ENCODE measurements at regions not wholly inside any gene's neighbourhood (a gene's known extent, or its start where the extent isn't known, plus 50 kb on each side); places are given as distances from the start of the nearest gene placed in this dataset.

DNA sequence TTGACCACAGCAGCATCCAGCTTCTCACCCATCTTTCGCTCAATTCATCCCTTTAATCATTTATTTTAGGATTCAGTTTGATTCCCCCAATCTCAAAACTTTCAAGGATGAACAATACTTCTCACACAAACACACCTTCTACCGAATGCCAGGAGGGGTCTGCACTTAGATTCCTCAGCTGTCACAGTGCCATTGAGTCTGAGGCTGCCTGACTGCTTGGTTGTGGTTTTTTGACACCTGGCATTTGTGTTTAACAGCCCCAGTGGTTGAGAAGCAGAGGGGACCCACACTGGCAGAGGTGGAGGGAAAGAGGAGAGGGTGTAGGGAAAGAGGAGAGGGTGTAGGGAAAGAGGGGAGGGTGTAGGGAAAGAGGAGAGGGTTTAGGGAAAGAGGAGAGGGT lies 54.9 kb downstream of the PALM2AKAP2 start:
- TF ChIP-seq EZH2 (IDR thresholded peaks at IDR 0.05; ENCODE audit: borderline replicate concordance, low read length) = no peak
- TF ChIP-seq, protein P1, sequence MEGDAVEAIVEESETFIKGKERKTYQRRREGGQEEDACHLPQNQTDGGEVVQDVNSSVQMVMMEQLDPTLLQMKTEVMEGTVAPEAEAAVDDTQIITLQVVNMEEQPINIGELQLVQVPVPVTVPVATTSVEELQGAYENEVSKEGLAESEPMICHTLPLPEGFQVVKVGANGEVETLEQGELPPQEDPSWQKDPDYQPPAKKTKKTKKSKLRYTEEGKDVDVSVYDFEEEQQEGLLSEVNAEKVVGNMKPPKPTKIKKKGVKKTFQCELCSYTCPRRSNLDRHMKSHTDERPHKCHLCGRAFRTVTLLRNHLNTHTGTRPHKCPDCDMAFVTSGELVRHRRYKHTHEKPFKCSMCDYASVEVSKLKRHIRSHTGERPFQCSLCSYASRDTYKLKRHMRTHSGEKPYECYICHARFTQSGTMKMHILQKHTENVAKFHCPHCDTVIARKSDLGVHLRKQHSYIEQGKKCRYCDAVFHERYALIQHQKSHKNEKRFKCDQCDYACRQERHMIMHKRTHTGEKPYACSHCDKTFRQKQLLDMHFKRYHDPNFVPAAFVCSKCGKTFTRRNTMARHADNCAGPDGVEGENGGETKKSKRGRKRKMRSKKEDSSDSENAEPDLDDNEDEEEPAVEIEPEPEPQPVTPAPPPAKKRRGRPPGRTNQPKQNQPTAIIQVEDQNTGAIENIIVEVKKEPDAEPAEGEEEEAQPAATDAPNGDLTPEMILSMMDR (IDR thresholded peaks at IDR 0.05; ENCODE audit: low read length) = no peak
